ENCODE measurements at regions not wholly inside any gene's neighbourhood (a gene's known extent, or its start where the extent isn't known, plus 50 kb on each side); places are given as distances from the start of the nearest gene placed in this dataset.

DNA sequence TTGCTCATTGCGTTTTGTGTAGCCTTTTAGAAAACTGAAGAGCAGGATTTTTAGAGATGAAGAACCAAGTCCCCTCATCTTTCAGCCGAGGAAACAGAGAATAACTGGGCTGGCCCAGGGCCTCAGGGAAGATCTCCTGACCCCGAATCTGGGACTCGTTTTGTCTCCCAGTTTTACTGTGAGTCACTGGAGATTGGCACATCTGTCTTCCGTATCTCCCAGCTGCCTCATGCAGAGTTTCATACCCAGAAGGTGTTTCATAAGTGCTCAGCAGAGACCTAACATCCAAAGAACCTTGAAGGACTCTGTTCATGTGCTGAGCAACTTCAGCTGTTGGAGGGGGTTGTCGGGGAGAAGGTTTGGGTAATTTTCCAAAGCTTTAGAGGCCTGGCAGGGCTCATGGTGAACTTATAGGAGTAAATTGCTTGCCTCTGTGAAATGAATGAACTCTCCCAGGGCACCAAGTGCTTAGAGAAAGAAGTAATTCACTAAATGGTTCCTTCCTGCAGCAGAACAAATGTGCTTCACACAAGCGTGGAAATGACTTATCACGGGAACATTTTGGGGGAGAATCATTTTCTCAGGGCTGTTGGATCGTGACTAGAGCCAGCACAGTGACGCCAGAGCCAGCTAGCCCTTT is 121.4 kb downstream of the FAM43A start:
- DNase-seq: no peak

DNA sequence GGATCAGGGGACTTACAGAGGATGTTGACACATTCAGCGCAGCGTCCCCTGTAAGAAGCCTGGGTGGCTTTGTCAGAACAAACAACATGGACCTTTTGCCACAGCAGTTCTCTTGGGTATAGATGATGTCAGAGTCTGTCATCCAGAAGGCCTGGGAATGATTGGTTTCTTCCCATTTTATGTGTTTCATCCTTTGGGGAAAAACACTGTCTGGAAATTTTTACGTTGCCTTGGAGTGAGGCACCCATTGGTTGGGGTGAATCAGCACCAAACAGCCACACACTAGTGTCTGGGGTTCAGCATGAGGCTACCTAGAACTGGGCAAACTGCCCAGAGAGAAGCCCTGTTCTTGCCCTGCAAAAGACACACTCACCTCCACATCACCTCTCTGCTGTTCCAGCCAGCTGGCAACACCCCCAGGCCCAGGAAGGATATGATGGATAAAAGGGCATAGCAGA is 123.0 kb downstream of the FAM43A start:
- DNase-seq: no peak

DNA sequence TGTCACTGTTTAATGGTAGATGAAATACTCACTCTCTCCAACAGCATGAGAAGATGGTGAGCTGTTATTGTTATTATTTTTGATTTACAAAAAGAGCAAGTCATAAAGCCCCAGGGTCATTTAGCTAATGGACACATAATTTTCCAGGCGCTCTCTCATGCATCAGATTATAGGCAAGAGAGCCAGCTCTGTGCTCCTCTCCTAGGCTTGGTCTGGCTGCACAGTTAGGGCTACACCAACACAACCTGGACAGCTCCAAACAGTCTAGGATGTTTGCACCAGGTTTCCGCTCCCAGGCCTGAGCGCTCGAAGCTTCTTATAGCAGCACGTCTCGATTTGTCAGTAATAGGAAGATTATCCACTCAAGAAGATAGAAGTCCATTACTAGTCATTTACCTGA is 123.7 kb downstream of the FAM43A start:
- no peak for DNase-seq

DNA sequence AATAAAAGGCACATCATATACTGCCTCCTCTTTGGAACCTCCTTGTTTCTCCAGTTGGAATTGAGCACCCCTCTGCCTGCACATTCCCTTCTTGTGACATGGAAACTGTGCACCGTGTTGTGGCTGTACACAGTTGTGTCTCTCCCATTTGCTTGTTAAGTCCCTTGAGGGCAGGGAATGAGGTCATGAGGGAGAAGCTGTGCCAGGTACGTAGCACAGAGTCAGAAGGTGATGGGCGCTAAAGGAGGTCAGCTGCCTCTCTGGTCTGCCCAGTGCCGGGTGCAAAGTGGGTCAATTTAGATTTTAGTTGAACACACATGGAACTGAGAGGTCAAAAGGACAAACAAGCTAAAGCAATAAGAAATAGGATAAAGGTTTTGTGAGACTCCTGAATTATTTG is 124.4 kb downstream of the FAM43A start:
- DNase-seq: no peak

DNA sequence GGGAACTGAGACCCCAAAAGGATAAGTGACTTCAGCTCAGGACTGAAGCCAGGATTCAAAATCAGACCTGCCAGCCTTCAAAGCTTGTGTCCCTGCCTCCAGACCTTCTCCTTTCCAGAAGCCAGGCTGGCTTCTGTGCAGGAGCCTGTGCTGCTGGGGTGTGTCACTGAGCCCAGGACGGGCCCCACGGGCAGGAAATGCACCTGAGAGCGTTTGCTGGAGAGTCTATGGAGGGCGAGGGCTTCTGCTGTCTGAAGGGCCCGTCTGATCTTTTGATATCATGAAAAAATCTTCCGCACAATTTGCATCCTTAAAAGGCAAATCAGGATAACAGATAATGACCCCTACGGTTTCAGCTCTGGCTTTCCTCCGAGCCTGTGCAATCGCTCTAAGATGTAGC is 125.4 kb downstream of the FAM43A start:
- no peak for DNase-seq

DNA sequence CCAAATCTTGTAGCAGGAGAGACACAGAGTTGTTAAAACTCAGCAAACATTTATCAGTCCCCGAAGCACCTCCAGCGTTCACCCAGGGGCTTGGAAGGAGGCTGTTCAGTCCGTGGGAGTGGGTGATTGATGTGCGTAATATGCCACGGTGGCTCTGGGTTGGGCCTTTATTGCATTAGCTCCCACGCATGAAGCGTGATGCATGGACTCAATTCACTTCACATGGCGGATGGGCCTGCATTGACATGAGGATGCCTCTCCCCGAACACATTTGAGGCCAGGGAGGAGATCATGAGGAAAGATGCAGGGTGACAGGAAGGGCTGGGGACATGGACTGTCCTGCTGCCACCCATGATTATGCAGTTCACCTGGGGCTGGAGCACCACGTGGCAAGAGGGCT is 126.5 kb downstream of the FAM43A start:
- no peak for DNase-seq

DNA sequence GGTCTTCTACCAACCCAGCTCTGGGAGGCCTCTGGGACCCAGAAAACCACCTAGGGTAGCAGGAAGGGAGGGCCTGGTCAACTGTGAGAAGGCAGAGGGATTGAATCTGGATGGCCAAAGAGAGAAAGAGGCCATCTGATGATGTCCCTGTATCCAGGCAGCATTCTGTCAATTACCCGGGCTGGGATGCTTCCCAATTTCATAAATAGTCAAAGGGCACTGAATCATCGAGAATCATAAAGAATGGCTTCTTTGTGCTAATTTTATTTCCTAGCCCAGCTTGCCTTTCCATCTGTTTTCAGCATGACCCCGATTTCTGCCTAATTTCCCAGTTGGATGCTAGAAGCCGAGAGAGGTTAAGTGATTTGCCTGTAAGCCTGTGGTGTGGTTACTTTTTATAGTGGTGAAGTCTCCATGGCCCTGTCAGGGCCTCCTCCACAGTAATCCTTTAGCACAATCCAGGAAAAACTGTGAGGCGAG is 129.2 kb downstream of the FAM43A start:
- no peak for DNase-seq

DNA sequence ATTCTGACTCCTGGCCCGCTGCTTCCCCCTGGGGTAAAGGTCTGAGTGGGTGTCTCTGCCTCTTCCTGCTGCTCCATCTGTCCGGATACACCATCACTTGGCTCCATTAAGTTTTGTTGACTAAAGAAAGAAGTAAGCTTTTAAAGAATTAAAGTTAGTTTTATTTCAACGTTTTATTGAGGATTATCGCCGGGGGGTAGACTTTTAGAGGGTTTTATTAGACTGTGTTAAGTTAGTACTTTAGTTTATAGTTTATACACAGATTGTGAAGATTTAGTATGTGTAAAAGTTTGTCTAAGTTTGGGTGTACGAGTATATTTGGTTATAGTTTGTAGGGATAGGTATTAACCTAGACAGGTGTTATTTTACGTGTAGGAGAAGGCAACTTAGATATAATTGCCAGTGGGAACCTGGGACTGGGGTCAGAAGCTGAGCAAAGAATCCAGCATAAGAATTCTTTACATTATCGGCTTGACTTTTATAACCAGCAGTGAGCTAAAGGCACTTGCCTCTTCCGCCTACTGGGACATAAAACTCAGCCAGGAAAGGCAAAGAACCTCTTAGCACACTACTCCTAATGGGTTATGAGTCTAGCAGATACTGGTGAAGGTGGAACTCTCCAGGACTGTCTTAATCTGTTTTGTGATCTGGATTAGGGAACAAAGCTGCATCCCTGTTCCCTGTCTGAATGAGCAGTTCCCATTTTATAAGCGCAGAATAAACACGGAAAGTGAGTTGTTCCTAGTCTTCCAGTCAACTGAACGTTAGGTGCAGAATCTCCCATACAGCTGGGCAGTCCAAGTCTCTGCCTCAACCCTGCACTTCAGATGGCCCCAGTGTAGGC is 131.3 kb downstream of the FAM43A start:
- no peak for DNase-seq

GRCh38 chr3:194817592-194817930 is 131.9 kb downstream of the FAM43A start:
- no peak for DNase-seq

DNA sequence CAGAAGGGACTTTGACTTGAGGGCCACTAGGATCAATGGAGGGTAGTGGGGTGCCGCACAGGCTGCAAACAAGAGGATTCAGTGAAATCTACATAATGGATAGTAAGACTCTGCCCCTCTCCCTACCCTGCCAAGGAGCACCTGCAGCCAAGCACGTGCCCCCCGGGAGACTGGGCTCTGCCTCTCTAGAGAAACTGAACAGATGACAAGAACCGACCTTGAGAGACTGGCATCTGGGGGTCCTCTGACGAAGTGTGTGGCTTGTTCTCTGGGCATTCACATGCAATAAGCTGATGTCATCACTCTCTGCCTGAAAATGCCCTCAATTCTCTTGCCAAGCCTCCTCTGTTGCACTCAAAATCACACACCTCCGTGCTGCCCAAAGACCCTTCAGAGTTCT is 132.3 kb downstream of the FAM43A start:
- DNase-seq: no peak

DNA sequence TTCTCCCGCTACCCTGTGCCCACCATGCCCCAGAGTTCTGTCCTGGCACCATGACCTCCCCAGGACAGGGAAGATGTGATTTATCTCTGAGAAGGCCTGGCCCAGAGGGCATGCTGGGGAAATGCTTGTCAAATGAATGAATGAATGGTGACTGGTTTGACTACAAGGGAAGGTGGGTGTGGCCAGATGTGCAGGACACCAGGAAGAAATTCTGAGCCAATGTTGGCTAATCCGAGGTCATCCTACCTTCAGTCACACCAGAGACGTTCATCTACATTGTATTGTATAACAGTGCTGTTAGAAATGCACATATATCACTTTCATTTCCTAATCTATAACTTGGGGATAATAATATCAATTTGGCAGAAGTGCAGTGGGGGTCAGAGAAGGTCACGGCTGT is 138.4 kb downstream of the FAM43A start:
- DNase-seq: no peak

DNA sequence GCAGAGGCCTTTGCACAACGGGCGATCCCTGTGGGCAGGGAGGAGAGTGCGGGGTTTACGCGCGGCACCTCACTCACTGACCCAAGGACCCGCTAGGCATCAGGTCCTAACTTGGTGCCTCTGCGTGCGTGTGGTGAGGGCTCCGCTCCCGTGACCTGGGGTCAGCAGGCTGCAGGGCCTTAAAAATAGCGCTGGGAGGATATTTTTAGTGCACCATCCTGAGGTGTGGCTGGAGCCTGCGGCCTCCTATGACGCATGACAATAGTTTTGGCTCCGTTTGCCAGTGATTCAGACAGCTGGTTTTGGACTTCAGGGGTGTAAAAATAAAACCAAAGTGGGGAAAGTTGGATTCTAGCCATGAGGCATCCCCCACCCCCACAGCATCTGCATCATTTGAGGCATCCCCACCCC is 139.0 kb downstream of the FAM43A start:
- no peak for DNase-seq

DNA sequence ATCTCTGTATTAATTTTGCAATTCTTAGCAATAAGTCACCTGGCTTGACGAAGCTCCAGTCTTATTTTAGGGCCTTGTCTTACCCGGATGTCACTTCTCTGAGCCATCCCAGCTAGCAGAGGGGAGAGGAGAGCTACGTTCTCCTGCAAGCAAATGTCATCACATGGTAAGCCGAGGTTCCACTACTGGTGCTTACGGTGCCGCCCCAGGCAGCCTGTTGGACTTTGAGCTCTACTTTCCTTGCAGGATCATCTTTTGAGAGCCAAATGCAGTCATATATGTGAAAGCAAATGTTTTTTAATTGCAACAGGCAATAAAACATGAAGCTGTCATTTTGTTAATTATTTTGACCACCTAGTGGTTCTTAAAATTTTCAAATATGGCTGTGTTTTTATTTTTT is 140.9 kb downstream of the FAM43A start:
- no peak for DNase-seq

DNA sequence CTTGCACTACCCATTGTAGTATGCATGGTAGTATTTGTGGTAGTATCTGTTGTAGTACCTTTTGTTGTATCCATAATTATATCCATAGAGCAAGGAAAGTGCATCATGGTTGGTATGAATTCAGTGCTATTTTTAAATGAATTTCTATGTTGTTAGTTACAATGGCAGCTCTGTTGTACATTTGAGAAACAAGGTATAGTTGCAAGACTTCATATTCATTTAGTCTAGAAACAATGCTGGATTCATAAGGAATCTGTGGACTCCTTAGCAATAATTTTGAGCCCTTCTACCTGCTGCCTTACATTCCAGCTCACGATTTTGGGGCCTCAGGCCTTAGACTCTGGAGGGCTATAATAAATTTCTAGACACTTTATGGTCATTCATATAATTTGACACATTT is 141.8 kb downstream of the FAM43A start:
- DNase-seq: no peak

DNA sequence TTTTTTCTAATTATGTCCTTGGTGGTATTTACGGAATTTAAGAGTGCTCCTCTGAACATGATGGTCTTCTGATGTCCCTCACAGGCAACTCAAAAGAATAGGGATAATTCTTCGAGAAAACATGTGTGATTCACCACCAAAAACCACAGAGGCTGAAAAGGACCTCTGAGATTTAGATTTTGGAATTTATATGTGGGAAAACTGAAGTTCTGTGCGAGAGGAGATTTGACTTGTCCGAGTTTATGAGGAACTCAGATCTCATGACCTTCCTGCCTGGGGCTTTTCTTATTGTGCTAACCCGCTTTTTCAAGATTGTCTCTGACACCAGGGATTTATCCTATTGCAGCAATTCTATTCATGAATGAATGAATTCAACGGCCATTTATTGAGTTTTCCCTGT is 142.4 kb downstream of the FAM43A start:
- no peak for DNase-seq

DNA sequence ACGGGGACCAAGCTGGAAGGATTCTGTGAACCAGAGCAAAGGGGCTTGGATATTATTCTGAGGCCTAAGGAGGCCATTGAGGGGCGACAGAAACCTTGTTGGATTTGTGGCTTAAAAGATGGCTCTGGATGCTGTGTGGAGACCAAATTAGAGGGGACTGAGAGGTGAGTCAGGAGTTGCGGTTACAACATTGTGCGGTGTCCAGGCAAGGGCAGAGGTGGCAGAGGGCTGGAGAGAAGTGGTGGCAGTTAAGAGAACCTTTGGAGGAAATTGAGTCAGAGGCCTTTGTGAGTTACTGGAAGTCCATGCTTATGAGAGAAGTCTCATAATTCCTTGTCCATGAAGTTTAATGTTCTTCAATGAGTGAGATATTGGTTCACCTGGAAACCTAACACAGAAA is 143.2 kb downstream of the FAM43A start:
- no peak for DNase-seq

- no peak for DNase-seq
These were observed 144.7 kb downstream of the FAM43A start for GRCh38 chr3:194830401-194830800.

DNA sequence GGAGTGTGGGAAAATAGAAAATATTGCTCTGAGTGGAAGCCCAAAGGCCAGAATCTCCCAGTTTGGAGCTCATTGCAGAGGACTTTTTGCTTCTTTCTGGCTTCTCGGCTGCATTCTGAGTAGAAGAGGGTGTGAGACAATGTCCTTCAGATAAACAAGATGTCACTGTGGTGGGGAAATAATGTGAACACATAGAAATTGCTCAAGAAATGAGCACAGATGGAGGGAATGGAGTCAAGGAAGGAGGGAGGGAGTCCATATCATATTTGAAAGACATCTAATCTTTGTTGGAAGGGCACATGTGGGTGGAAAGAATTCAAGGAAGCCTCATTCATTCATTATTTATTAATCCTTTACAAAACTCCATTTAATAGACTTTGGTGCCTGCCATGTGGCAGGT is 145.3 kb downstream of the FAM43A start:
- no peak for DNase-seq

GRCh38 chr3:194832346-194833104 is 146.8 kb downstream of the FAM43A start:
- no peak for DNase-seq

- DNase-seq: no peak
These were observed 147.6 kb downstream of the FAM43A start for GRCh38 chr3:194833114-194833910.

DNA sequence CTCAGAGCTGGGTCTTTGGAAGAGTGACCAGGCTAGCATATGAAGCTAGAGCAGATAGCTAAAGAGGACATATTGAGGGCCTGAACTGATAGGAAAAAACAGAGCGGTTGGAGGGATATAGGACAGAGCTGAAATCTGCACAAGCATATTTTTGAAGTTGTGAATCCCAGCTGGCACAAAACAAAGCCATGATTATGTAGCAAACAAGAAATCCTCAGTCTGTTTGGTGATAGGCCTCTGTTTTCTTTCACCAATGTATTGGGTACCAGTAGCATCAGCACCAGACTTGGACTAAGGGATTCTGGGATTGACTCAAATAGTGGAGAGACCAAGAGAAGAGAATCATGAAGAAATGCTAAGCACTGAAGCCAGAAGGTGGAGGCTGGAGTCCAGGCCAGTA is 151.0 kb downstream of the FAM43A start:
- DNase-seq: no peak

- no peak for DNase-seq
These were observed 151.9 kb downstream of the FAM43A start for GRCh38 chr3:194837457-194838127.

Measured in SHP77 treated with DMSO at 0.1 percent for 48 hours (cell line).